MM.1S (cell line): ENCODE measurements at regions not wholly inside any gene's neighbourhood (a gene's known extent, or its start where the extent isn't known, plus 50 kb on each side); places are given as distances from the start of the nearest gene placed in this dataset.

Source experiments
- CTCF ChIP-seq: fragments of 300-600 bp; sonication (generic); IDR thresholded peaks from 2 replicates; pipeline ENCODE4 v1.5.1; 2016; ENCODE audit warnings: antibody characterized with exemption, low read length, mixed read lengths
- EZH2phosphoT487 ChIP-seq: fragments of 300-600 bp; sonication (generic); IDR thresholded peaks from 2 replicates; pipeline ENCODE4 v1.6.1; 2018; ENCODE audit warnings: antibody characterized with exemption, low read length

GRCh38 chr14:104356020-104356737, 217.8 kb downstream of the KIF26A start:
- TF ChIP-seq EZH2phosphoT487 (no peak), CTCF (no peak)
